ENCODE measurements at regions not wholly inside any gene's neighbourhood (a gene's known extent, or its start where the extent isn't known, plus 50 kb on each side); places are given as distances from the start of the nearest gene placed in this dataset.

GRCh38 chr7:12475362-12476063, 71.8 kb upstream of the VWDE start:
- no peak for TF ChIP-seq CTCF (IDR thresholded peaks at IDR 0.05; ENCODE audit: insufficient read depth, low read length, poor library complexity, severe bottlenecking)
- TF ChIP-seq EZH2phosphoT487 (conservative IDR thresholded peaks at IDR 0.05; ENCODE audit: low read length): no peak

Measured in SU-DHL-6 (cell line).